ENCODE measurements at regions not wholly inside any gene's neighbourhood (a gene's known extent, or its start where the extent isn't known, plus 50 kb on each side); places are given as distances from the start of the nearest gene placed in this dataset.

DNA sequence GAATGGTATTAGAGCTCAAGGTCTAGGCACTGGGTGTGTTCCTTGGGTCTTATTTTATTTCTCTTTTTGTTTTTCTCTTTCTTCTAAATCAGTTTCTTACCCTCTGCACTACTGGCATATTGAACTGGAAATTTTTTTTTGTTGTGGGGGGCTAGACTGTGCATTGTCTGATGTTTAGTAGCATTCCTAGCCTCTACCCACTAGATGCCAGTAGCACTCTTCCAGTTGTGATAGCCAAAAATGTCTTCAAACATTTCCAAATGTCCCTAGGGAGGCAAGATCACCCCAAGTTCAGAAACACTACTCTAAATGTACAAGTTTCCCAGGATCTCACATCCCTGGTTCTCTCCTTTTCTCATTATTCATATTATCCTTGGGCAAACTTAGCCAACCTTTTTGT, 69.8 kb upstream of the AMOT start:
- TF ChIP-seq, protein P1, sequence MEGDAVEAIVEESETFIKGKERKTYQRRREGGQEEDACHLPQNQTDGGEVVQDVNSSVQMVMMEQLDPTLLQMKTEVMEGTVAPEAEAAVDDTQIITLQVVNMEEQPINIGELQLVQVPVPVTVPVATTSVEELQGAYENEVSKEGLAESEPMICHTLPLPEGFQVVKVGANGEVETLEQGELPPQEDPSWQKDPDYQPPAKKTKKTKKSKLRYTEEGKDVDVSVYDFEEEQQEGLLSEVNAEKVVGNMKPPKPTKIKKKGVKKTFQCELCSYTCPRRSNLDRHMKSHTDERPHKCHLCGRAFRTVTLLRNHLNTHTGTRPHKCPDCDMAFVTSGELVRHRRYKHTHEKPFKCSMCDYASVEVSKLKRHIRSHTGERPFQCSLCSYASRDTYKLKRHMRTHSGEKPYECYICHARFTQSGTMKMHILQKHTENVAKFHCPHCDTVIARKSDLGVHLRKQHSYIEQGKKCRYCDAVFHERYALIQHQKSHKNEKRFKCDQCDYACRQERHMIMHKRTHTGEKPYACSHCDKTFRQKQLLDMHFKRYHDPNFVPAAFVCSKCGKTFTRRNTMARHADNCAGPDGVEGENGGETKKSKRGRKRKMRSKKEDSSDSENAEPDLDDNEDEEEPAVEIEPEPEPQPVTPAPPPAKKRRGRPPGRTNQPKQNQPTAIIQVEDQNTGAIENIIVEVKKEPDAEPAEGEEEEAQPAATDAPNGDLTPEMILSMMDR (IDR thresholded peaks at IDR 0.05): no peak
- no peak for TF ChIP-seq POLR2A (IDR thresholded peaks at IDR 0.05)

Measured in esophagus squamous epithelium (tissue), 4 donors.